HepG2 (cell line): ENCODE measurements at regions not wholly inside any gene's neighbourhood (a gene's known extent, or its start where the extent isn't known, plus 50 kb on each side); places are given as distances from the start of the nearest gene placed in this dataset.

ENCODE experiments used
- ATAC-seq: fragments of 200-7000 bp; cut with Tn5 transposase; 3 replicates; pipeline ENCODE4 v1.9.1; 2020; ENCODE audit warnings: mild to moderate bottlenecking, moderate library complexity
- BruUV-seq: library from RNA; stranded (reverse); fragments of 400-500 nt; replicated peaks from 2 replicates; lab custom pipeline; 2021; lab: Mats Ljungman, UMichigan
- CTCF ChIA-PET: fragments of 300-600 bp; formaldehyde crosslinking; extraction: SDS; loops from one replicate; lab custom pipeline; 2021; ENCODE audit warnings: low total read pairs, inconsistent platforms, low intra/inter-chr PET ratio; lab: Yijun Ruan, JAX
- POLR2A ChIA-PET: fragments of 350-600 bp; sonication (Branson Sonifier 250); formaldehyde crosslinking; loops from one replicate; lab custom pipeline; 2020; ENCODE audit warnings: antibody characterized with exemption, inconsistent platforms; lab: Yijun Ruan, JAX
- DNase-seq: peaks from one replicate; pipeline ENCODE4 v3.0.0-alpha.2; 2015; ENCODE audit warnings: low spot score
- FAIRE-seq: peaks from 3 replicates; lab custom pipeline; 2011; peaks lifted over from hg19 to GRCh38; lab: Jason Lieb, UNC
- H2AFZ ChIP-seq: one replicate; pipeline ENCODE4 v1.6.1; 2011; ENCODE audit warnings: low read length, inconsistent platforms
- H3K27ac ChIP-seq: fragments of 300-600 bp; 3 replicates; pipeline ENCODE4 v1.8.0; 2011; ENCODE audit warnings: mixed run types, mild to moderate bottlenecking, mixed read lengths, low read length, inconsistent platforms; ENCODE audit not compliant: insufficient read depth; ENCODE audit errors: extremely low read length
- H3K27me3 ChIP-seq, 2 experiments: fragments of 200-600 bp in 1 of 2; 2 replicates in 1 of 2; 3 replicates in 1 of 2; pipeline versions ENCODE4 v1.6.0 to v1.8.0; 2011; ENCODE audit warnings: low read length in 2 of 2, mild to moderate bottlenecking in 2 of 2, moderate library complexity in 2 of 2, inconsistent platforms in 1 of 2; ENCODE audit not compliant: insufficient read depth in 2 of 2, control insufficient read depth in 1 of 2
- H3K36me3 ChIP-seq, 2 experiments: fragments of 200-600 bp in 1 of 2; replicated peaks in 1 of 2; 2 replicates in 1 of 2; 3 replicates in 1 of 2; pipeline versions ENCODE4 v1.5.1 to v1.8.0; 2011; ENCODE audit warnings: low read length in 2 of 2, inconsistent platforms in 1 of 2; ENCODE audit not compliant: insufficient read depth in 2 of 2, control insufficient read depth in 1 of 2
- H3K4me1 ChIP-seq: 2 replicates; pipeline ENCODE4 v1.5.1; 2012; ENCODE audit warnings: low read length, inconsistent platforms; ENCODE audit not compliant: insufficient read depth
- H3K4me2 ChIP-seq: 2 replicates; pipeline ENCODE4 v1.6.0; 2011; ENCODE audit warnings: low read depth, low read length, inconsistent platforms
- H3K4me3 ChIP-seq, 3 experiments: fragments of 200-600 bp in 1 of 3; sonication (generic), shearing (Covaris generic) in 1 of 3; replicated peaks in 1 of 3; 2 replicates each; pipeline ENCODE4 v1.5.1; 2011 to 2016; ENCODE audit warnings: low read length in 3 of 3, inconsistent platforms in 2 of 3, low read depth in 2 of 3, mild to moderate bottlenecking in 2 of 3, control low read depth in 1 of 3, mixed read lengths in 1 of 3; ENCODE audit not compliant: insufficient read depth in 1 of 3
- H3K79me2 ChIP-seq: one replicate; pipeline ENCODE4 v1.6.1; 2011; ENCODE audit warnings: low read length, inconsistent platforms; ENCODE audit not compliant: insufficient read depth
- H3K9ac ChIP-seq: 2 replicates; pipeline ENCODE4 v1.6.0; 2011; ENCODE audit warnings: mild to moderate bottlenecking, low read depth, low read length, inconsistent platforms; ENCODE audit not compliant: insufficient read depth
- H3K9me3 ChIP-seq: 2 replicates; pipeline ENCODE4 v1.5.1; 2012; ENCODE audit warnings: mild to moderate bottlenecking, low read length
- H4K20me1 ChIP-seq: 2 replicates; pipeline ENCODE4 v1.6.0; 2011; ENCODE audit warnings: inconsistent platforms, mild to moderate bottlenecking, low read length, moderate library complexity; ENCODE audit not compliant: insufficient read depth
- ARID4A ChIP-seq: sonication (generic); formaldehyde crosslinking; IDR thresholded peaks from 2 replicates; pipeline ENCODE4 v1.5.0; 2020; ENCODE audit warnings: mild to moderate bottlenecking, missing genetic modification reagents, borderline replicate concordance
- DBP ChIP-seq: sonication (generic); formaldehyde crosslinking; IDR thresholded peaks from 2 replicates; pipeline ENCODE4 v1.4.0; 2020; ENCODE audit warnings: missing genetic modification reagents; ENCODE audit errors: not compliant biosample characterization
- NR2F2 ChIP-seq: IDR thresholded peaks from 2 replicates; pipeline ENCODE4 v1.6.1; 2012; ENCODE audit warnings: low read depth, inconsistent platforms, borderline replicate concordance
- PHF20 ChIP-seq: sonication (generic); formaldehyde crosslinking; IDR thresholded peaks from 2 replicates; pipeline ENCODE4 v1.5.0; 2020; ENCODE audit warnings: mild to moderate bottlenecking, missing genetic modification reagents
- RAD21 ChIP-seq: fragments of 450-650 bp; formaldehyde crosslinking; IDR thresholded peaks from 2 replicates; pipeline ENCODE4 v1.5.0; 2020; ENCODE audit warnings: mild to moderate bottlenecking
- RBM39 ChIP-seq: fragments of 200-400 bp; formaldehyde crosslinking; IDR thresholded peaks from one replicate; pipeline ENCODE4 v1.6.1; 2018; ENCODE audit warnings: antibody characterized with exemption, mild to moderate bottlenecking, low read depth, low read length; ENCODE audit not compliant: poor library complexity, severe bottlenecking
- RFX3 ChIP-seq: IDR thresholded peaks from 2 replicates; pipeline ENCODE4 v1.6.1; 2016; ENCODE audit warnings: missing biosample characterization, missing genetic modification reagents
- SETDB1 ChIP-seq: sonication (generic); formaldehyde crosslinking; IDR thresholded peaks from 2 replicates; pipeline ENCODE4 v1.5.1; 2020; ENCODE audit warnings: missing genetic modification reagents, mild to moderate bottlenecking, borderline replicate concordance
- ZBTB7A ChIP-seq: sonication (generic); formaldehyde crosslinking; IDR thresholded peaks from 2 replicates; pipeline ENCODE4 v1.8.0; 2022; ENCODE audit warnings: mild to moderate bottlenecking, missing genetic modification reagents
- ZNF20 ChIP-seq: sonication (generic); formaldehyde crosslinking; IDR thresholded peaks from 2 replicates; pipeline ENCODE4 v1.4.0; 2020; ENCODE audit warnings: mild to moderate bottlenecking, moderate library complexity, missing genetic modification reagents
- ZNF326 ChIP-seq: sonication (generic); formaldehyde crosslinking; IDR thresholded peaks from 2 replicates; pipeline ENCODE4 v1.4.0; 2020; ENCODE audit warnings: missing genetic modification reagents, borderline replicate concordance
- ZNF512 ChIP-seq: sonication (generic); formaldehyde crosslinking; IDR thresholded peaks from 2 replicates; pipeline ENCODE4 v1.4.0; 2020; ENCODE audit warnings: mild to moderate bottlenecking, missing genetic modification reagents
- ZNF605 ChIP-seq: sonication (generic); formaldehyde crosslinking; IDR thresholded peaks from 2 replicates; pipeline ENCODE4 v1.8.0; 2022; ENCODE audit warnings: mild to moderate bottlenecking, missing genetic modification reagents
- WGBS: methylation state at CpG from one replicate; pipeline ENCODE4 v1.1.6; 2017; ENCODE audit warnings: low lambda C conversion rate; 5-methylcytosine and 5-hydroxymethylcytosine counted together
- in situ Hi-C: cut with HindIII; loops from 2 replicates; pipeline ENCODE4 v1.10.0; 2017; ENCODE audit warnings: low pct_unique_long_range_greater_than_20kb; ENCODE audit not compliant: extremely low pct_ligation_motif_present
- intact Hi-C: fragments of 100-400 bp; cut with micrococcal nuclease; formaldehyde crosslinking; loops from one replicate; pipeline ENCODE4 v1.10.0; 2022; ENCODE audit not compliant: unreplicated experiment
- TF ChIP-seq, protein P1 (sequence below): sonication (generic); formaldehyde crosslinking; IDR thresholded peaks from 2 replicates; pipeline ENCODE4 v1.4.0; 2020; ENCODE audit warnings: mild to moderate bottlenecking, missing genetic modification reagents
- TF ChIP-seq, protein P2 (sequence below): IDR thresholded peaks from 2 replicates; pipeline ENCODE4 v1.6.1; 2016; ENCODE audit warnings: mild to moderate bottlenecking

DNA sequence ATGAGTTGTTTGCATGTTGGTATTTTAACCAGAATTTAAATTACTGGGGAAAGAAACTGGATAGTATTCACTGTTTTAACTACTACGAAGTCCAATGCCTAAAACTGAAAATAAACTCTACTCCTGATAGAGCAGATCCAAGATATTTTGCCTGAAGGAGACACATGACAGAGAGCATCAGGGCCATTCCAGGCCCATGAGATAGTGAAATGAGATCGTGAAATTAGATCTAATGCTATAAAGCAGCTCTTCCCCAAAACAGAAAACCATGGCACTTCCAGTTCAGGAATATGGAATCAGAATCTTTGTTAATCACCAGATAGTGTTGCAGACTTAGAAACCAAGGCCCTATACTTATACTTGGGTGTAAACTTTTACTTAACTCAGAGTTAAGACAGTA is 124.3 kb upstream of the CACNA2D1 start:
- BruUV-seq = no TSS peak
- no peaks in the 10 kb centered on the region for H3K9me3 ChIP-seq
- FAIRE-seq = no peak
- no peaks in the 10 kb centered on the region for H4K20me1 ChIP-seq
- CTCF ChIA-PET = no interaction called here
- in situ Hi-C loops = loop anchor here (25.0 kb wide), 1 partner anchor 1081 kb away; no protein-coding TSS in a partner anchor
- no peaks in the 10 kb centered on the region for H3K27me3 ChIP-seq
- H3K4me3 ChIP-seq = no peak overlapping the region
- no peaks in the 10 kb centered on the region for H3K4me1 ChIP-seq
- no peaks in the 10 kb centered on the region for H3K79me2 ChIP-seq
- no peak overlapping the region for H3K4me2 ChIP-seq
- intact Hi-C loops = no loop called here
- H2AFZ ChIP-seq = no peak overlapping the region
- POLR2A ChIA-PET = no interaction called here
- WGBS = 0% methylated on average over 2 of the region's 2 CpGs
- ATAC-seq = no peak
- H3K36me3 ChIP-seq = no peaks in the 10 kb centered on the region
- H3K27ac ChIP-seq = no peak overlapping the region
- no peak for DNase-seq
- no peak overlapping the region for H3K9ac ChIP-seq
- TF ChIP-seq NR2F2 (no peak), ZNF512 (CRISPR knock-in tag) (no peak), RBM39 (no peak), SETDB1 (CRISPR knock-in tag) (no peak), ARID4A (CRISPR knock-in tag) (no peak), RAD21 (no peak), ZNF20 (no peak), DBP (CRISPR knock-in tag) (no peak), ZNF605 (no peak), ZNF326 (CRISPR knock-in tag) (no peak), PHF20 (CRISPR knock-in tag) (no peak), ZBTB7A (CRISPR knock-in tag) (no peak), RFX3 (CRISPR knock-in tag) (no peak)
- TF ChIP-seq, protein P1, sequence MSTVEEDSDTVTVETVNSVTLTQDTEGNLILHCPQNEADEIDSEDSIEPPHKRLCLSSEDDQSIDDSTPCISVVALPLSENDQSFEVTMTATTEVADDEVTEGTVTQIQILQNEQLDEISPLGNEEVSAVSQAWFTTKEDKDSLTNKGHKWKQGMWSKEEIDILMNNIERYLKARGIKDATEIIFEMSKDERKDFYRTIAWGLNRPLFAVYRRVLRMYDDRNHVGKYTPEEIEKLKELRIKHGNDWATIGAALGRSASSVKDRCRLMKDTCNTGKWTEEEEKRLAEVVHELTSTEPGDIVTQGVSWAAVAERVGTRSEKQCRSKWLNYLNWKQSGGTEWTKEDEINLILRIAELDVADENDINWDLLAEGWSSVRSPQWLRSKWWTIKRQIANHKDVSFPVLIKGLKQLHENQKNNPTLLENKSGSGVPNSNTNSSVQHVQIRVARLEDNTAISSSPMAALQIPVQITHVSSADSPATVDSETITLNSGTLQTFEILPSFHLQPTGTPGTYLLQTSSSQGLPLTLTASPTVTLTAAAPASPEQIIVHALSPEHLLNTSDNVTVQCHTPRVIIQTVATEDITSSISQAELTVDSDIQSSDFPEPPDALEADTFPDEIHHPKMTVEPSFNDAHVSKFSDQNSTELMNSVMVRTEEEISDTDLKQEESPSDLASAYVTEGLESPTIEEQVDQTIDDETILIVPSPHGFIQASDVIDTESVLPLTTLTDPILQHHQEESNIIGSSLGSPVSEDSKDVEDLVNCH (CRISPR knock-in tag) = no peak
- TF ChIP-seq, protein P2, sequence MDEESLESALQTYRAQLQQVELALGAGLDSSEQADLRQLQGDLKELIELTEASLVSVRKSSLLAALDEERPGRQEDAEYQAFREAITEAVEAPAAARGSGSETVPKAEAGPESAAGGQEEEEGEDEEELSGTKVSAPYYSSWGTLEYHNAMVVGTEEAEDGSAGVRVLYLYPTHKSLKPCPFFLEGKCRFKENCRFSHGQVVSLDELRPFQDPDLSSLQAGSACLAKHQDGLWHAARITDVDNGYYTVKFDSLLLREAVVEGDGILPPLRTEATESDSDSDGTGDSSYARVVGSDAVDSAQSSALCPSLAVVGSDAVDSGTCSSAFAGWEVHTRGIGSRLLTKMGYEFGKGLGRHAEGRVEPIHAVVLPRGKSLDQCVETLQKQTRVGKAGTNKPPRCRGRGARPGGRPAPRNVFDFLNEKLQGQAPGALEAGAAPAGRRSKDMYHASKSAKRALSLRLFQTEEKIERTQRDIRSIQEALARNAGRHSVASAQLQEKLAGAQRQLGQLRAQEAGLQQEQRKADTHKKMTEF (CRISPR knock-in tag) = no peak
